Activated CD4-positive, alpha-beta T cell treated with anti-CD3 and anti-CD28 coated beads, Interleukin-10, Interleukin-2, amounts not matched to agents 100 ng/mL and 50 ng/mL, durations not matched to agents 16 hours and 8 hours (primary cell): ENCODE measurements at regions not wholly inside any gene's neighbourhood (a gene's known extent, or its start where the extent isn't known, plus 50 kb on each side); places are given as distances from the start of the nearest gene placed in this dataset.
"Not testable (repeated sequence)": the region's sequence is repeated elsewhere in the genome, so short reads cannot be mapped to it uniquely, and the experiment has no call there.

ENCODE experiments used
- DNase-seq: peaks from one replicate; pipeline ENCODE4 v3.0.0-alpha.2; 2020

GRCh38 chr5:71910741-71911140 lies 191.7 kb downstream of the CARTPT start:
- DNase-seq, result no peak

DNA sequence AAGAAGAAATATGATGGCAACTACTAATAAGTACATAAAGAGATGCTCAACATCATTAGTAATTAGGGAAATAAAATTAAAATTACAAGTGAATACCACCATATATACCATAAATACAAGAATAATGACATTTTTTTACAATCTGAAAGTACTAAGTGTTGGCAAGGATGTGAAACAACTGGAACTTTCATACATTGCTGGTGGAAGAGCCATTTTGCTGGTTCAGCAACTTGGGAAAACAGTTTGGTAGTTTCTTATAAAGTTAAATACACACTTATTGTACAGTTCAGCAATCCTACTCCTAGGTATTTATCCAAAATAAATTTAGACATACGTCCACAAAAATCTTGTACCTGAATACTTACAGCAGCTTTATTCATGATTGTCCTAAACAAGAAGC lies 192.9 kb downstream of the CARTPT start:
- no peak for DNase-seq

DNA sequence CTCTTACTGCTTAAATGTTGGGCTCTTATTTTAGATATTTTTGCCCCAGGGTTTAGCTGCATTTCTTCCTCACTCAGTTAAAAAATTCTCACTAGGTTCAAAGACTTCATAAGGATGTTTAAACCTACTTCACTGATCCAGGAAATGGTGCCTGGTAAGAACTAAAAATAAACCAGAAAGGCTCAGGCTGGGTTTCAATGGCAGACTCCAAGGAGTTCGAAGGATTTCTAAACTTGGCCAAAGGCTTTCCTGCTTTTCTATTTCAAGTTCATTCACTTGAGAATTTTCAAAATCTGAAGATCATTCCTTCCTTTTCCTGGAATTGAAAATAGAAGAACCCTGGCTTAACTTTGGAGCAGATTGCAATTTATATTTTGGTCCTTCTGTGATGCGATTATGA lies 193.0 kb upstream of the MAP1B start:
- DNase-seq, result no peak

GRCh38 chr5:71922584-71923106 lies 184.6 kb upstream of the MAP1B start:
- DNase-seq, result peak; percentile 8

- DNase-seq, result no peak
Measured at GRCh38 chr5:71923755-71924154, 183.5 kb upstream of the MAP1B start.

DNA sequence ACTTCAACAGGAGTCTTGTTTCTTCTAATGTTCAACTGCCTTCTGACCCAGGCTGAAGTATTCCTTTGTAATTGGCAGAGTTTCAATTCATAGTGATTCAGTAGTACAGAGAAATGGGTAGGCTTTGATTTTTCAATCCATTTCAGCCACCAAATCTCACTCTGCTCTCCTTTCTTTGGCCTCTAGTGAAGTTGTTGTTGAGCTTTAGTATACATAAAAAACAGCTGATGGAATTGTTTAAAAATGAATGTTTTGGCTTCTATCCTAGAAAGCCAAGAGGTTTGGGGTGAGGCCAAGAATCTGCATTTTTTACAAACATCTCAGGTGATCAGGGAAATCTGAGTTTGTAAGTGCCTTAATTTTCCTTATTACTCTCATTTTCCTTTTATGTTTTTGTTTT lies 182.9 kb upstream of the MAP1B start:
- no peak for DNase-seq

- DNase-seq, result no peak
Measured at GRCh38 chr5:71924980-71925379, 182.3 kb upstream of the MAP1B start.

DNA sequence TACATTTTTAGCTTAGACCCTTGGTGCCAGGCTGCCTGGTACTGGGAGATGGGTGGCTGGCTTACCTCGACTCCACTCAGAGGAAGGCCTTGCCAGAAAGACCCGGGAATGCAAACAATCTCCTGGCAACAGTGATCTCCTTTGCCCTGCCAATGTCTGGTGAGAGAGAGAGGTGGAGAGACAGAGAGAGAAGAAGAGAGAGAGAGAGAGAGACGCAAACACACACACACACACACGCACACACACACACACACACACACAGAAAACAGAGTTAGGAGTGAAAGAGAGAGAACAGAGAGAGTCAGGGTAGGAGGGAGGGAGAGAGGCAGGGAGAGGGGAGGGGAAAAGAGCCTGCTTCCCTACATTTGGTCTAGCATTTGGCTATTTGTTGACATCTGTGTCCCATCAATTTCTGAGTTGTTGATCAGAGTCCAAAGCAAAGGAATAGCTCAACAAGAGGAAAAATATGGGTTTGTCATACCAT lies 181.6 kb upstream of the MAP1B start:
- DNase-seq, result no peak

DNA sequence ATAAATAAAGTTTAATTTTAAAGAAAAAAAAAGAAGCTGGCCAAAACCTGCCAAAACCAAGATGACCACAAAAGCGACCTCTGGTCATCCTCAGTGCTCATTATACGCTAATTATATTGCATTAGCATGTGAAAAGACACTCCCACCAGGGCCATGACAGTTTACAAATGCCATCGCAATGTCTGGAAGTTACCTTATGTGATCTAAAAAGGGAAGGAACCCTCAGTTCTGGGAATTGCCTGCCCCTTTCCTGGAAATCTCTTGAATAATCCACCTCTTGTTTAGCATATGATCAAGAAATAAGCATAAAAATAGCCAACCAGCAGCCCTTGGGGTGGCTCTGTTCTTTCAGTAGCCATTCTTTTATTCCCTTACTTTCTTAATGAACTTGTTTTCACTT lies 178.3 kb upstream of the MAP1B start:
- DNase-seq, result no peak

DNA sequence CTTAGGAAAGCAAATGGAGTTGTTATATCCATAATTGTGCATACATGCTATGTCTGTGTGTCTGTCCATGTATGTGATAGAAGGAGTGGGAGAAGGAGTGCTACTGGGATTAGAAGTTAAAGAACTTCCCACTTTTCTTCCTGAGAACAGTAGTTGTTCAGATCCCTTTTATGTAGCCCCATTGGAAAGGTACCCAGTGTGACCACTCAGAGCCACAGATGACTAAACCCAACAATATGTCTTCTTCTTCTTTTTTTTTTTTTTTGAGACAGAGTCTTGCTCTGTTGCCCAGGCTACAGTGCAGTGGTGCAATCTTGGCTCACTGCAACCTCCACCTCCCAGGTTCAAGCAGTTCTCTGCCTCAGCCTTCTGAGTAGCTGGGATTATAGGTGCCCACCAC lies 176.7 kb upstream of the MAP1B start:
- not testable (repeated sequence) for DNase-seq

GRCh38 chr5:71932131-71932654 lies 175.1 kb upstream of the MAP1B start:
- DNase-seq, result no peak

GRCh38 chr5:71932655-71933338 lies 174.5 kb upstream of the MAP1B start:
- DNase-seq, result no peak

DNA sequence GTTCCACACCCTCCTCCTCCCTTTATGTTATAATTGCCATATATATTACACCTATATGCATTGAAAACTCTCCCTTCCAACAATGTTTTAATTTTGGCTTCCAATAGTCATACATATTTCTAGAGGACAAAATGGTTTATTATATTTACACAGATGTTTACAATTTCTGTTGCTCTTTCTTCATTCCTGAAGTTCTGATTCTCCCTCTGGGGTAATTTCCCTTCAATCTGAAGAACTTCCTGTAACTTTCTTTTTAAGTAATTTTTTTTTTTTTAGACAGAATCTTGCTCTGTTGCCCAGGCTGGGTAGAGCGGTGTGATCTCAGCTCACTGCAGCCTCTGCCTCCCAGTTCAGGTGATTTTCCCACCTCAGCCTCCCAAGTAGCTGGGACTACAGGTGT lies 173.0 kb upstream of the MAP1B start:
- no peak for DNase-seq

DNA sequence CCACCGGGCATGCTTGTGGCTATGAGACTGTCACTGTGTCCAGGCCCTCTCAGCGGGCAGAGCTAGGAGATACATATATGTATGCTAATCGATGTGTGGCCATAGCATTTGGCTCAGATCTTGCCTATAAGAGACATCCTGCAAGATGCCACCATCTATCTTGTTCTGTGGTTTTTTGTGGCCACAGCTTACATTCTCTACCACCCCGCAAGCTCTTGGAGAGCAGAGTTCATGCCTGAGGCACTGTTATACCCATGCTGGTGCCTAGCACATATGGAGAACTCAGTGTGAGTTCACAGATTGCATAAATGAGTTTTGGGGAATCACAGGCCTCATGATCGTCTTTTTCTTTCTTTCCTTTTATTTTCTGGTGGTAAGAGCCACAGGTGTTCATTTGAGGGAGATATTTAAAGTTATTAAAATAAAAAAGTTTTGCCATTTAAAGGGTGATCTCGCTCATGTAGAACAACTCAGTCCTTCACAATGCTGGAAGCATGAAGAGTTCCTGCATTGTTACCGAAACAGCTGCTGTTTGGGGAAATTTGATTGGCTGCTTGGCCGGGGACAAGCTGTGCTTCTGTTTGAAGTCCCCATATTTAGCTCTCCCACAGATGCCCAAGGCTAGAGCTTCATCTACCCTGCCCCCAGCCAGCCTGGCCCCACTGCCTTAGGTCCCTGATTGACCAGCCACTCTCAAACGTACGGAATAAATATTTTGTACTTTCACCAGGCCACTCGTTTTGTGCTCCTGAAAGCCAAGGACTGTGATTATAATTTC lies 169.2 kb upstream of the MAP1B start:
- DNase-seq, result no peak

GRCh38 chr5:71938895-71939294 lies 168.4 kb upstream of the MAP1B start:
- DNase-seq, result no peak

GRCh38 chr5:71939452-71940230 lies 167.6 kb upstream of the MAP1B start:
- no peak for DNase-seq

DNA sequence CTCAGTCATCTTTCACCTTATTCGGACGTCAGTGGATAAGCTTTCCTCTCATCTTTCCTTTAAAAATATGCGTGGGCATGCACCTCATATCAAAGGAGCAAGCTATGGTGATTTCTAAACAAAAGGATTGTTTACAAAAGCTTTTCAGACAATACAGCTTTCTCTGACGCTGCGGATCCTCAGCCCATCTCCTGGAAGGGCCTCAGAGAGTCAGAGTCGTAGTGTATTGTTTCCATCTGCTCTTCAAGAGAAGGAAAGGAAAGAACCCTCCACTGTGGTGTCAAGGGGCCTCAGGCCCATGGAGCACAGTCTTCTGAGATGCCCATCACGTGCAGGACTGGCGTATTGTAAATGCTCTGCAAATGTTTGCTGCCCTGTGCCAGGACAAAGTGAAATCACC lies 163.4 kb upstream of the MAP1B start:
- no peak for DNase-seq

GRCh38 chr5:71945436-71945835 lies 161.8 kb upstream of the MAP1B start:
- no peak for DNase-seq

- no peak for DNase-seq
Measured at GRCh38 chr5:71946343-71947030, 160.8 kb upstream of the MAP1B start.

- DNase-seq, result no peak
Measured at GRCh38 chr5:71948206-71948605, 159.1 kb upstream of the MAP1B start.

GRCh38 chr5:71949772-71950171 lies 157.5 kb upstream of the MAP1B start:
- no peak for DNase-seq

GRCh38 chr5:71953866-71954265 lies 153.4 kb upstream of the MAP1B start:
- DNase-seq, result no peak

GRCh38 chr5:71954329-71954728 lies 152.9 kb upstream of the MAP1B start:
- no peak for DNase-seq
